GM21723 (cell line): ENCODE measurements at regions not wholly inside any gene's neighbourhood (a gene's known extent, or its start where the extent isn't known, plus 50 kb on each side); places are given as distances from the start of the nearest gene placed in this dataset.
"Not testable (repeated sequence)": the region's sequence is repeated elsewhere in the genome, so short reads cannot be mapped to it uniquely, and the experiment has no call there.

Source experiments
- ATAC-seq: cut with Tn5 transposase; IDR thresholded peaks from one replicate; pipeline ENCODE4 v1.9.1; 2021; ENCODE audit warnings: mild to moderate bottlenecking, moderate library complexity; ENCODE audit not compliant: unreplicated experiment

DNA sequence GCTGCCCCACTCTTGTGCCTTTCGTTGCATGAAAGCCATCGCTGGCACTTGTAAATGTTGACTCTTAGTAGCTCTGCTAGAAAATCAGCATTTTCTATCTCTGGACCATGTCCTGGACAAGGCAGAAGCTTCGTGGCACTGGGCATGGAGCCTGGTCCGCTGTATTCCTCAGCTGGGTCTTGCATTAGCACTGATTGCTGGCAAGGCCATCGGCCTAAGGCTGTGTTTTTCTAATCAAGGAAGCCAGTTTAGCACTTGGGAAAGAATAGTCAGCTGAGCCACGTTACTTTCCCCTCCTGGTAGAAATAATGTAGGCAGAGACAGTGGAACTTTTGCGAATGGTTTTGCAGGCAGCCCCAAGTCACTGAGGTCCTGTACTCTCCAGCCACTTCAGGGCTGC is 180.2 kb upstream of the EOLA2 start:
- no peak for ATAC-seq

DNA sequence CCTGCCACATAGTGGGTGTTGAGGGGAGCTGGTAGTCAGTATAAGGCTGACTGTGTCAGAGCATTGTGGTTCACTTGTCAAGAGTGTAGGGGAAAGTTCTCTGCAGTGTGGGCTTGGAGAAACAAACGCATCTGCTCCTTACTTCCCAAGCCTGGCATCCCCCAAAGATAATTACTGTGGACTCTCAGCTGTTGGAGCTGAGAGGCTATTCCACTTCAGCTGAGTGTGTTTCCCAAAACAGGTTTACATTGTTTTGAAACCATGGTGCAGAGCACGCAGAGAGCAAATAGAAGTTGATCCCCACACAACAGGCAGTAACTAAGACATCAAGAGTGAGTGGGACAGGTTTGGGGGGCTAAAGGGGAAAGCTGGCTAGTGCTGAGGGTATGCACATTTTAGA is 181.0 kb upstream of the EOLA2 start:
- no peak for ATAC-seq

DNA sequence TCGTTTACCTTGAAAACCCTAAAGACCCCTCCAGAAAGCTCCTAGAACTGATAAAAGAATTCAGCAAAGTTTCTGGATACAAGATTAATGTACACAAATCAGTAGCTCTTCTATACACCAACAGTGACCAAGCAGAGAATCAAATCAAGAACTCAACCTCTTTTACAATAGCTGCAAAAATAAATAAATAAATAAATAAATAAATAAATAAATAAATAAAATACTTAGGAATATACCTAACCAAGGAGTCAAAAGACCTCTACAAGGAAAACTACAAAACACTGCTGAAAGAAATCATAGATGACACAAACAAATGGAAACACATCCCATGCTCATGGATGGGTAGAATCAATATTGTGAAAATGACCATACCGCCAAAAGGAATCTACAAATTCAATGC is 186.8 kb upstream of the EOLA2 start:
- ATAC-seq = not testable (repeated sequence)

DNA sequence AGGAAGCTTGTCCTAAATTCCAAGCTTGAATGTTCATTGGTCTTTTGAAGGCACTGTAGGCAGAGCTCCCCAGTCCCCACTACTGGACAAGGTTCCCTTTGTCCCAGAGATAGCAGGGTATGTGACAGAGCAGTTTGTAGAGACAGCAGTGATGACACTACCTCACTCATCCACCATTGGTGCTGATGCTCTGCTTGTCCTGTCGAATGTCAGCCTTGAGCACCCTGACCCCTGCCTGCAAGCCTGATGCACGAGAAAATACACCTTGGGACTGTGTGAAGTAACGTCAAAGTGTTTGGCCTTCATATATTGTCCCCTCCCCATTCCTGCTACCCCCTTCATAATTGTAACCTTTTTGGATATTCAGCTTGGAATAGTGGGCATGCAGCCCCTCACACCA is 188.9 kb upstream of the EOLA2 start:
- ATAC-seq = no peak

DNA sequence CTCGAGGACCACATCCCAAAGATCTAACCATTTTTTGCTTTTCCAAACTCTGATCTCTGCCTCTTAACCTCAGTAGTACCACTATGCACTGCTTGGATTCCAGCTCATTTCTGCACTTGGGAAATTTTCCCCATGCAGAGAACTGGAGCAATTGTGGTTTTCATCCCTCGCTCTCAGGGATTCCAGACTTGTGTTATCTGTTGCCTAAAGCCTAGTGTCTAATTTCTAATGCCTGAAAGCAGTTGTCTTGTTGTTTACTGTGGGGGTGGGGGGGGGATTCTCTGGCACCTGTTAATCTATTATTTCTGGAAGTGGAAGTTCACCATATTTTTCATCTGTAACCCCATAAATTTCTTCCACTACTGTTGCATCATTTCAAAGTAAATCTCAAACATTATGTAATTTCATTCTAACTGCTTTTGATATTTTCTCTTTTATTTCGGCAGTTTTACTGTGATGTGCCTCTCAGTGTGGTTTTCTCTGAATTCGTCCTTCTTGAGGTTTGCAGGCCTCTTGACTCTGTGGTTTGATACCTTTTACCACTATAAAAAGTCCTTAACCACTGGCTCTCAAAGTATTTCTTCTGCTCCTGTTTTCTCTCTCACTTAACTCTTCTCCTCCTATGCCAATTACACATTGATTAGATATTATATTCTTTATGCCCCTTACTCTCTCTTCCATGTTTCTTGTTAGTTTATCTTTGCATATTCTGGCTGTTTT is 205.6 kb upstream of the EOLA2 start:
- no peak for ATAC-seq

DNA sequence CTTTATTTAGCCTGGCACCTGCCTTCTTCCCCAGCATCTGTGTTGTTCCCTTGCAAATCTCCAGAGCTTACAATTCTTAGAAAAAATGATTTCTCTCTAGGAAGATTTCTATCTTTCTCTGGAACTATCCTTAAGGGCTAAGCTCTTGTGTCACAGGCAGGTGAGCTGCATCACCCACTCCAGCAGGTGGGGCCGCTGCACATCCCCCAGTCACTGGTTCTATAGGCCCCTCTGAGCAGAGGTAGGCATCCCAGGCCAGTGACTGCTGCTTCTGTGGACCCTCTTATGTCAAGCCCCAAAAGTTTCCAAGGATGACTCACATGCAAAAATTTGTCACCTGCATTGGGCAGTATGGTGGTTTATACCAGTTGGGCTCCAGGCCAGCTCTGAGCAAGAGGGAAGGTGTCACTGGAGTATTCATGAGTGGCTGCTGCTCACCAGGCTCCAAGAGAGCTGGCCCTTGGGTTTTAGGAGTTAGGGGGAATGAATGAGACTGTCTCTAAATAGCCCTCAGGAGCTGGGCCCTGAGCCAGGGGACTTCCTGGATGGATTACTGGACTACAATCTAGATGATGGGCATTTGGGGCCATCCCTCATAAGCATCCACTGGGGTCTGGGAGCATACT is 208.1 kb upstream of the EOLA2 start:
- no peak for ATAC-seq

DNA sequence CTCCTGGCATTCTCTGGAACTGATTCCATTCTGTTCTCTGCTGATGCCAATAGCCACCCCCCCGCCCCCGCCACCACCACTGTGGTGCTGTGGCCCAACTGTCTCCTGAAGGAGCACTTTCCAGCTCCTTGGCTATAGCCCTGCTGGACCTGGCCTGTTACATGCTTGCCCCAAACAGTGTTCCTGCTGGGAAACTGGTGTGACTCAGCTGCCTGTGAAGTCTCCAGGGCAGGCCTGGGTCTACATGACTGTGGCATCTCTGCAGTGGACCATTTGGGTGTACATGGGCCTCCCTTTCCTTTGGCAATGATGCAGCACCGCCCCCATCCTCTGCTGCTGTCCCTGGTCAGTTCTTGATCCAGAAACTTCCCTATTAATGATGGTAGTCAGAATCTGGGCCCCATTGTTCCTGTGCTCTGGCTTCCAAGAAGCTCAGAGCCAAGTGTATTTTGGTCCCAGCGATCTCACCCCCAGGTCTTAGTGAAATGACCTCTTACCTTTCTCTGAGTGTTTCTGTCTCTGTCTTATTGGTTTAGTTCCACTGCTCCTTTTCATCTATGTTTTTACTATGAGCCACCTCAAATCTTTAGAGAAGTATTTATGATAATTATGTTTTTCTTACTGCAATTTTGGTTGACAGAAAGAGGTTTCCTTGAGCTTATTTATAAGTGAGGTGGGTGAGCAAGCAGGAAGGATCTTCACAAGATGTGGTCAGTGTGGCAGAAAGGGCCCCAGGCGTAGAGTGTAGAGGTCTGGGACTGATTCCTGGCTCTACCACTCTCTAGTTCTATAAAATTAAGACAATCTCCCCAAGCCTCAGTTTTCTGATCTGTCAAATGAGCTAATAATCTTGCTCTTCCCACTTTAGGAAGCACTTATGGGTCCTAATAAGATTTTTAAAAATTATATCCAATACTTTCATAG is 210.7 kb upstream of the EOLA2 start:
- ATAC-seq = no peak

DNA sequence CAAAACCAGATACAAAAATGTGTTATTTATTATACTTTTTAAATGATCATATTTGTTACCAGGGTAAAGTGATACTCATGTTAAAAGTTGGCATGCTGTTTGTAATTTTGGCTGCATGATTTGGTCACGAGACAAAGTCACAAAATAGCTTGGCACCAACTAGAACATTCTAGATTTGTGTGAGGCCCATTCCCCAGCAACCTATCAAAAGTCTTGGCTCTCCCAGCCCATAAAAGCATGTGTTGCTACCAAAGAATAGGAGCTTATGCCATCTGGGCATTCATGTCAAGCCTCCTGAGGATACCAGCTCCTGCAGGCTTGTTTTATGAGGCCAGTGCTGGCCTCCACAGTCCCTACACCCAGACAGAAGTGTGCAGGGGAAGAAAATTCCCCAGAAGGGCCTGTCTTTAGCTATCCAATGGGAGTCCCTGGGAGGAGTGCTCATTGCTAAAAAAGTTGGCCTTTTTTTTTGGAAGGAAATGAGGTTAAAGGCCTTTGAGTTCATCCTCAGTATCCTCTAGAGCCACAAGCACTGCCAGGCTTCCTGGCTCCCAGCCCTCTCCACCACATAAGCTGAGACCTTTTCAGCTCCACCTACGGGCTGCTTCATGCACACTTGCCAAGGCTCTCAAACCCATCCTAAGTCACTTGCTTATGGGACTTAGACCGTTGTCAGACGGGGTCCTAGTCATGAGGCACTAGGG is 211.9 kb upstream of the EOLA2 start:
- ATAC-seq = no peak

DNA sequence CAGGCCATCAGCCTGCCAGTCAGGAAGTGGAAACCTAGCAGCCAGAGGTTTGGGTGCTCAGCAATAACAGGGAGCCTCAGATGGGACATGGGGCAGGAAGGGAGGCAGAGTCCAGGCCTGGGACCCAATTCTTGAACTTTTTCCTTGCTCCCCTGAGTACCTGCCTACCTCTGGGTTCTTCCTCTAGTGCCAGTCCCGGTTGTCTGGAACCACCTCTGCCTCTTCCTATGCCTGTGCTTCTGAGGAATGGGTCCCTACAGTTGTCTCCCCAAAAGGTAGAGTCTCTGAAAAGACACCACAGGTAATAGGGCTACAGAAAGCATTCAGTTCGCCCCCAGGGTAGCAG is 212.4 kb upstream of the MAMLD1 start:
- no peak for ATAC-seq

DNA sequence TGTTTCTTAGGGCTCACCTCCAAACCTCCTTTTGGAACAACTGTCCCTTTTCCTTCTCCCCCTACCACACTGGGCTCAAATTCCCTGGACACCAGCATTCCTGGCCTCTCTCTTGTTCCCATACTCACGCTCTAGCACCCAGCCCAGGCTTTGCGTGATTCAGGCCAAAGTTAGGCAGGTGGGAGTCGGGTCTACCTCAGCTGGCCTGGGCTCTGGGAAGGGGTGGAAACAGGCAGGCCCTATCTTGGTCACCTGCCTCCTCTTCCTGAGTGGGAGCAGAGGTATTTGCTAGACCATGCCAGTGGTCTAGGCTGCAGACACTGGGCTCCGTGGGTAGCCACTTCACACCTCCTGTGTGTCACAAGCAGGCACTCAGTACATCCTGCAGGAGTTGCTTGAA is 211.1 kb upstream of the MAMLD1 start:
- no peak for ATAC-seq

DNA sequence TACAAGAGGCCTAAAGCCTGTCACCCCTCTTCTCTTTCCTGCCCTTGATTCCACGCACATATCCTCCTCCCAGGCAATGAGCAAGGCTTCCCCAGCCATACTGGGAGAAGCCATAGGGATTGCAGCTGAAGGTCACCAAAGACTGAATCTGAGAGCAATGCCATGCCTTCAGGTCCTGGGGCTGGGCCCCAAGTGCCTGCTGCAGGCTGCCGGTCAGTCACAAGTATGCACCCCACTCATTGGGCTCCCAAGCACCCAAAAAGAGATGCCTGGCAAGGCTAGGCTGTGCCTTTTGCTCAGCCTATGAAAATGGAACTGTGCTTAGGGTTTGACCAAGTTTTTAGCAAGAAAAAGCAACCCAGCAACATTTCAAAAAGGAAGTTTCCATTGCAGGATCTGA is 210.6 kb upstream of the MAMLD1 start:
- no peak for ATAC-seq

DNA sequence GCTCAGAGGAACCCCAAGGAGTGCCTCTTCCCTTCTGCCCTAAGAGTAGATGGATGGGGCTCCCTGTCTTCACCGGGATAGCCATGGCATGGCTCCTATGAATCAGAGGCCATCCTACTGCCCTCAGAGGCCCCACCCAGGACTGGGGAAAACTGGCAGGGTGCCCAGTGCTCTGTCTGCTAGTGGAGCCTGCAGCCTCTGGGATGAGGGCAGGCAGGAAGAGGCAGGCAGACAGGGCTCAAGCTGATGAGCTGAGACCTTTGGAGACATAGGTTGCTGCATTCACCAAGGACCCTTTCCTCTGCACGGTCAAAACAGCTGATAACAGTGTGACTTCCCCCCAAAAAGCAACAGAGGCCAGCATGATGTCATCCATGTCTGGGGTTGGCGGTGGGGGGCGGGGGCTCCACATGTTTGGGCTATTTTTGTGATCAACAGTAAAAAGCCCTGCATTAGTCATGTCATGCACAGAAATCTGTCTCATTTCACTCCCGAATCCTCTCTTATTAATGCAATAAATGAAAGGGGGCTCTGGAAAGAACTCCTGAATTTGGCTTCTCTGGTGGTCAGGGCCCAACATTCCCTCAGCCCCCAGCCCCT is 207.6 kb upstream of the MAMLD1 start:
- no peak for ATAC-seq

DNA sequence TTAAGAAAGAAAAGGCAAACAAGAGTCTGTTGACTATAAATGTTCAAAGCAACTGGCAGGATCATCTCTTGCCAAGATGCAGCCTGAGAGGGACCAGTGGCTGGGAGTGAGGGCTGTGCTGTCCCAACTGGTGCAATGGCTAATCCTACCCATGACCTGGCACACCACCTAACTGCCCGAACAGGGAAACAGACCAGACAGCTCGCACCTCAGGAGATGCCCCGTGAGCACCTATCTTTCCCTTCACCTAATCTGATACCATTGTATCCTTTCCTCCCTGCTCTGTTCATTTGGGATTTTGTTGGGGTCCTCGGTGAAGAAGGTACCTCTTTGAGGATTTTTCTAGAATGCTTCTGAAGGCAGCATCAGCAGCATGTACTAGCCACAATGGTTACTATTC is 206.5 kb upstream of the MAMLD1 start:
- ATAC-seq = no peak

DNA sequence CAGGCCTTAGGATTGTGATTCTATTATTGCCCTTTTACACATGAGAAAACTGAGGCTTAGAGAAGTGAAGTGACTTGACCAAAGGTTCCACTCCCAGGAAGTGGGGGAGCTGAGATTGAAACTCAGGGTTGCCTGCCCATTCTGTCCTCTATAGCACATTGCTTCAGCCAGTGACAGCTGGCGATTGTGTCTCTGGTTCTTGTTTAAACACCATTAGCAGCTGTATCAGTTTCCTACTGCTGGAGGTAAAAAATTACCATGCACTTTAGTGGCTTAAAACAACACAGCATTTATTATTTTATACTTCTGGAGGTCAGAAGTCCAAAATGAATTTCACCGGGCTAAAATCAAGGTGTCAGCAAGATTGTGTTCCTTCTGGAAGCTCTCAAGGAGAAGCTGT is 205.8 kb upstream of the MAMLD1 start:
- ATAC-seq = no peak

DNA sequence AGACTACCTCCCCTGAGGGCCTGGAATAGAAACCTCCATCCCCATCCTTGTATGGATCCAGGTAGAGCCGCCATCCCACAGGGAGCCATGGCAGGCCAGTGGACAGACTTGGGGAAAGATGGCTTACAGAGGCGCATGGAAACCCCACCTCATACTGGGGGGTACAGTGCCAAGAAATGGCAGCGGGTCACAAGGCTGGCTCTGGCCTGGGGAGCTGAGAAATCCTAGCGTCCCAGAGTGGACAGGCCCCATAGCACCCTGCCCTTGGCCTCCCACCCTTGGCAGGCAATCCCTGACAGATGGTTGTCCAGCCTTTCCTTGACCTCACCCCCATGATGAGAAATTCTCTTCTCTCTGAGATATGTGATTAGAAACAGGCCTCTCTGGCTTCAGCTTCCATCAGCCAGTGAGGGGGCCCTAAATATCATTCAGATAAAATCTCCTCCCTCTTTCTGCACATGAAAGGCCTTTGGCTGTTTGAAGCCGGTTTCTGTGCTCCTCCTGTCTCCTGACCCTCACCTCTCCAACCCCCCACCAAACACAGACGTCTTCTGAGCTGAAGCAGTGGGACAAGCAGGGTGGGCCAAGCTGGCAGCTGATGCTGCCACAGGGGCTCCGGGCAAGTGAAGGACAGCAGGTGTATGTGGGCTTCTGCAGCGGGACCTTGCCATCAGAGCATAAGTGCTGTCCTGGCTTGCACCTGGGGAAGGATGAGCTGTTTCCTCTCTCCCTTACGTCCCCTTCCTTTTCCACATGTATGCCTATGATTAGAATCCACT is 204.4 kb upstream of the MAMLD1 start:
- ATAC-seq = no peak

DNA sequence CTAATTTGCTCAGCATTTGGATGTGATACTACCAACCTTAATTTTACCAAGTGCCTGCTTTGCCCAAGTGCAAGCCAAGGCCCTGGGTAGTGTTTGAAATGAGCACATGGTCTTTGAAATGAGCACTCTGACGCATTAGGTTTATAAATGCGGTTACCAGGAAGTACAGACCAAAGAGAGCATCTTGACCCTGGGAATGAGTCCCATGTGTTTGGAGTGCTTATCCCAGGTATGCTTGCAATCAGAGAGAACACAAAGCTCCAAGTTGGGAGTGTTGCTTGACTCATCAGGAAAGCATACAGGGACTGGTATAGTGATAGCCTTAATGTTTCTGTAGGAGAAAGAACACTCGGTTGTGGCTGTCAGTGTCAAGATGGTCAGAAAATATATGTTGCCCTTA is 203.6 kb upstream of the MAMLD1 start:
- ATAC-seq = no peak

DNA sequence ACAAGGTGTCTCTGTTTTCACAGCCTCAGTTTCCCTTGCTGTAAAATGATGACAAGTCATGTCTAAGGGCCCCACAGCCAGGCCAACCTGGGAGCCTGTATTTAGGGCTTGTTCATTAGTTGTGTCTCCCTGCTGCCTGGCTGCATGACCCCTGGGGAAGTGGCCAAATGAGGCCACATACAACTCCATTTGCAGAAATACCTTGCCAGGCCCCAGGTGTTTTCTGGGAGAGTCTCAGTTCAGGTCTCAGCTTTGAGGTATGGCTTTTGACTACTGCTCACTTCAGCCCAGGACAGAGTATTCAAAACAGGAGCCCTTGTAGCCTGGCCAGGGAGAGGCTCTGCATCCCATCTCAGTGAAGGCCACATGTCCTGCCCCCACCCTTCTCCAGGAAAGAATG is 202.5 kb upstream of the MAMLD1 start:
- ATAC-seq = no peak

DNA sequence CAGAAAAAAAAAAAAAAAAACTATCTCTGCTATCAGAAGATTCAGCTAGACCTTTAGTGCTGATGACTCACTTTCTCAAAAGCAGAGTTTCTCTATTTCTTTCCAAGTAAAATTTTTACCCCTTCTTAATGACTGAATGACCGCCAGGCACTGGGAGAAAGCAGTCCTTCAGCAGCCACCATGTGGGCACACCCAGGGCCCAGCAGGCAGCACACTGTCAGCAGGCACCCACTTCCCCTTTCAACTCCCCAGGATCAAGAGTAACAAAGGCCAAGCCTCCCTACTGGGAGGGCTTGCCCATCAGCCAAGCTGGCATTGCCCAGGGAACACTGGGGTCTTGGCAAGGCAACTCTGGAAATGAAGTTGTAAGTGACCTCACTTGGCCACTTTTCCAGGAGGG is 201.9 kb upstream of the MAMLD1 start:
- no peak for ATAC-seq

DNA sequence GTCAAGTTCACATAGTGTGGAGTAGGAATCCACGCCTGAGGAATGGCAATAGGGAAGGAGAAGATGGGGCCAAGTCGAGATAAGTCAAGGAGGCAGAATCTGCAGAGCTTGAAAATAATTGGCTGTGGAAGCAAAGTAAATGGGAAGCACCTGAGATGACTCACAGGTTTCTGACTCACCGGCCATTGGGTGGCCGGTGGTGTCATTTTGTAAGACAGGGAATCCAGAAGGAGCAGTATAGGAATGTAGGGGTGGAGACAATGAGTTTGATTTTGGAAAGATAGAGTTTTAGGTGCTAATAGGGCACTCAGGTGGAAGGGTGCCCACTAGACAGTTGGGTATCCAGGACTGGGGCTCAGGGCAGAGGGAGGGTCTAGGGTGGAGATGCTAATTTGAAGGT is 201.0 kb upstream of the MAMLD1 start:
- no peak for ATAC-seq

DNA sequence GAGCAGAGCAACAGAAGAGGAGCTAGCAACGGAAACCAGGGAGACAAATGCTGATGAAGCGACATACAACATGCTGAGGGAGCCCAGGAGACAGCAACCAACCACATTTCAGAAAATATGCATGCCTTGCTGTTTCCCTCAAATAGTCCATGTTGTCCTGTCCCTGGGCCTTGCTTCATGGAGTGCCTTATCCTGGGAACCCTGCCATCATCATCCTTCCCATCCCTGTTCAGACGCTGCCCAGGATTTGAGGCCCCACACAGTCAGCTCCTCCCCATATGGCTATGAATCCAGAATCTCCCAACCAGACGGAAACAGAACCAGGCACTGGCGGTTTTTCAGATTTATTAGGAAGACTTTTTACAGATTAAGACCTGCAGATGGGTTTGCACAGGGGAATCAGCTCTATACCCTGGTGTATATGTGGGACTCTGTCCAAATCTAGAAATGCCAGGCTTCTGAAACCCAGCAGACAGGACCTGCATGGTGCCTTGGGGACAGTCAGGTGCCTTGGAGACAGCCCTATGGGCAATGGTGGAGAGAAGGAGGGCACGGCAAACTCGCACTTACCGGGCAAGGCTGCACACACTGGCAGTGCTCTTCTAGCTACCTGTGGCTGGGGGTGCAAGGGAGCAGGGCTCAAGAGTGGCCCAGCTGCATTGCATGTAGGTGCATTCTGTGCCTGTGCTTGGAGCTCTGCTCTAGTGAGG is 199.7 kb upstream of the MAMLD1 start:
- no peak for ATAC-seq
